Prostate gland (tissue), 2 donors: ENCODE measurements at regions not wholly inside any gene's neighbourhood (a gene's known extent, or its start where the extent isn't known, plus 50 kb on each side); places are given as distances from the start of the nearest gene placed in this dataset.

ENCODE experiments used
- POLR2A ChIP-seq: fragments of 450-650 bp; IDR thresholded peaks from one replicate; pipeline ENCODE4 v1.6.1; 2016; ENCODE audit warnings: antibody characterized with exemption, mild to moderate bottlenecking
- POLR2AphosphoS5 ChIP-seq: sonication (generic); formaldehyde crosslinking; IDR thresholded peaks from one replicate; pipeline ENCODE4 v1.6.1; 2017; ENCODE audit warnings: antibody characterized with exemption
- TF ChIP-seq, protein P1 (sequence below), 4 experiments: fragments of 200-600 bp in 2 of 4; fragments of 450-650 bp in 2 of 4; sonication (generic) in 2 of 4; IDR thresholded peaks; 1 replicate in 3 of 4; 2 replicates in 1 of 4; pipeline ENCODE4 v1.5.1; 2016 to 2019; ENCODE audit warnings: antibody characterized with exemption in 4 of 4, mild to moderate bottlenecking in 2 of 4, moderate library complexity in 2 of 4

- TF ChIP-seq, protein P1, sequence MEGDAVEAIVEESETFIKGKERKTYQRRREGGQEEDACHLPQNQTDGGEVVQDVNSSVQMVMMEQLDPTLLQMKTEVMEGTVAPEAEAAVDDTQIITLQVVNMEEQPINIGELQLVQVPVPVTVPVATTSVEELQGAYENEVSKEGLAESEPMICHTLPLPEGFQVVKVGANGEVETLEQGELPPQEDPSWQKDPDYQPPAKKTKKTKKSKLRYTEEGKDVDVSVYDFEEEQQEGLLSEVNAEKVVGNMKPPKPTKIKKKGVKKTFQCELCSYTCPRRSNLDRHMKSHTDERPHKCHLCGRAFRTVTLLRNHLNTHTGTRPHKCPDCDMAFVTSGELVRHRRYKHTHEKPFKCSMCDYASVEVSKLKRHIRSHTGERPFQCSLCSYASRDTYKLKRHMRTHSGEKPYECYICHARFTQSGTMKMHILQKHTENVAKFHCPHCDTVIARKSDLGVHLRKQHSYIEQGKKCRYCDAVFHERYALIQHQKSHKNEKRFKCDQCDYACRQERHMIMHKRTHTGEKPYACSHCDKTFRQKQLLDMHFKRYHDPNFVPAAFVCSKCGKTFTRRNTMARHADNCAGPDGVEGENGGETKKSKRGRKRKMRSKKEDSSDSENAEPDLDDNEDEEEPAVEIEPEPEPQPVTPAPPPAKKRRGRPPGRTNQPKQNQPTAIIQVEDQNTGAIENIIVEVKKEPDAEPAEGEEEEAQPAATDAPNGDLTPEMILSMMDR (IDR thresholded peaks at IDR 0.05): no peak
- TF ChIP-seq POLR2A (no peak), POLR2AphosphoS5 (no peak)
These were observed 443.2 kb upstream of the TBL1XR1 start for GRCh38 chr3:177640319-177640965.
